ENCODE measurements at regions not wholly inside any gene's neighbourhood (a gene's known extent, or its start where the extent isn't known, plus 50 kb on each side); places are given as distances from the start of the nearest gene placed in this dataset.

- no peaks in the 10 kb centered on the region for H3K27me3 Mint-ChIP-seq (ENCODE audit: low read depth)
- WGBS (ENCODE audit: extremely low coverage, insufficient read length, low lambda C conversion rate), result no CpG with 5 or more reads among the region's 30 CpGs
- H3K4me3 Mint-ChIP-seq, result no peak overlapping the region
- H2BK20ac ChIP-seq (ENCODE audit: low read depth, low read length, poor library complexity, severe bottlenecking), result no peak overlapping the region
- no peak overlapping the region for H3K27ac Mint-ChIP-seq
- H3K27me3 ChIP-seq (ENCODE audit: insufficient read depth, low read length), result no peaks in the 10 kb centered on the region
- H3K9ac ChIP-seq (ENCODE audit: extremely low read depth, insufficient read length, low read length), result no peak overlapping the region
- no peak overlapping the region for H4K8ac ChIP-seq (replicated peaks; ENCODE audit: insufficient read length, low read depth, low read length)
- no peak overlapping the region for H3K18ac ChIP-seq (ENCODE audit: insufficient read length, low read depth, low read length)
- no peak overlapping the region for H3K14ac ChIP-seq (ENCODE audit: insufficient read depth, low read length)
- H2AK5ac ChIP-seq (ENCODE audit: insufficient read length, low read length), result no peak overlapping the region
- H3K9me3 ChIP-seq (ENCODE audit: control insufficient read depth, low read depth, low read length), result no peaks in the 10 kb centered on the region
- H3K23me2 ChIP-seq (ENCODE audit: insufficient read length, low read depth, low read length, poor library complexity, severe bottlenecking), result no peaks in the 10 kb centered on the region
- no peak overlapping the region for H2BK15ac ChIP-seq (ENCODE audit: low read depth, low read length)
- no peak overlapping the region for H3K27ac ChIP-seq (ENCODE audit: insufficient read length, low read depth, low read length)
- no peak for DNase-seq
- H3K56ac ChIP-seq (ENCODE audit: insufficient read length, low read depth, low read length), result no peak overlapping the region
- no peak for TF ChIP-seq CTCF (conservative IDR thresholded peaks at IDR 0.05)
- H3T11ph ChIP-seq (ENCODE audit: low read length), result no peak overlapping the region
- no peaks in the 10 kb centered on the region for H3K4me1 ChIP-seq (ENCODE audit: insufficient read depth, low read length)
- H3K79me1 ChIP-seq (ENCODE audit: insufficient read depth, low read depth, low read length, poor library complexity, severe bottlenecking), result no peaks in the 10 kb centered on the region
- peaks cover 9 to 10% of the 10 kb centered on the region in 2 experiments; a peak in 4 of 5 replicates for H3K9me3 Mint-ChIP-seq
- no peak overlapping the region for H3K4ac ChIP-seq (ENCODE audit: low read depth, low read length)
- H3K23ac ChIP-seq (ENCODE audit: insufficient read length, low read depth, low read length), result no peak overlapping the region
- no peaks in the 10 kb centered on the region for H3K4me1 Mint-ChIP-seq
- no peak overlapping the region for H4K91ac ChIP-seq (ENCODE audit: insufficient read length, low read depth, low read length)
- peaks cover 4 to 18% (median 4%) of the 10 kb centered on the region in 3 experiments for H3K36me3 Mint-ChIP-seq (ENCODE audit: insufficient read depth in 1 of 3, low read depth in 3 of 3)
- no peak overlapping the region for H2BK120ac ChIP-seq (ENCODE audit: low read depth, low read length, poor library complexity, severe bottlenecking)
- H2AFZ ChIP-seq (ENCODE audit: low read length), result no peak overlapping the region
- H3K79me2 ChIP-seq (ENCODE audit: insufficient read depth, low read length), result no peaks in the 10 kb centered on the region
- H4K5ac ChIP-seq (ENCODE audit: insufficient read length, low read depth, low read length), result no peak overlapping the region
- no peaks in the 10 kb centered on the region for H4K20me1 ChIP-seq (ENCODE audit: control insufficient read depth, insufficient read depth, insufficient read length)
- no peak overlapping the region for H3K4me2 ChIP-seq (ENCODE audit: insufficient read depth, insufficient read length, low read length)
- no peak overlapping the region for H2BK5ac ChIP-seq (ENCODE audit: insufficient read length, low read length)
- no peak overlapping the region for H2BK12ac ChIP-seq (ENCODE audit: insufficient read length, low read depth, low read length)
These were observed 55.2 kb upstream of the RND3 start for GRCh38 chr2:150542692-150543091.

Data from H9 (cell line).